ENCODE measurements at regions not wholly inside any gene's neighbourhood (a gene's known extent, or its start where the extent isn't known, plus 50 kb on each side); places are given as distances from the start of the nearest gene placed in this dataset.

GRCh38 chr4:12979797-12980196 lies 504.3 kb downstream of the RAB28 start:
- no peak for DNase-seq (ENCODE audit: low read depth in 2 of 2)
- TF ChIP-seq CTCF (IDR thresholded peaks at IDR 0.05; ENCODE audit: low read depth, low read length) = no peak

GRCh38 chr4:12978310-12978709 lies 505.8 kb downstream of the RAB28 start:
- H3K4me3 ChIP-seq (replicated peaks in 1 of 2; ENCODE audit: low read depth in 2 of 2, low read length in 2 of 2) = no peak overlapping the region
- TF ChIP-seq CTCF (IDR thresholded peaks at IDR 0.05; ENCODE audit: low read depth, low read length) = no peak
- DNase-seq (ENCODE audit: low read depth in 2 of 2) = no peak

More at GRCh38 chr4:12979797-12980196, 504.3 kb downstream of the RAB28 start:
- H3K4me3 ChIP-seq (replicated peaks in 1 of 2; ENCODE audit: low read depth in 2 of 2, low read length in 2 of 2) = no peak overlapping the region

GRCh38 chr4:12975511-12975910 lies 508.6 kb downstream of the RAB28 start:
- H3K4me3 ChIP-seq (replicated peaks in 1 of 2; ENCODE audit: low read depth in 2 of 2, low read length in 2 of 2) = no peak overlapping the region
- no peak for TF ChIP-seq CTCF (IDR thresholded peaks at IDR 0.05; ENCODE audit: low read depth, low read length)
- no peak for DNase-seq (ENCODE audit: low read depth in 2 of 2)

- no peak overlapping the region for H3K4me3 ChIP-seq (replicated peaks in 1 of 2; ENCODE audit: low read depth in 2 of 2, low read length in 2 of 2)
- no peak for DNase-seq (ENCODE audit: low read depth in 2 of 2)
- no peak for TF ChIP-seq CTCF (IDR thresholded peaks at IDR 0.05; ENCODE audit: low read depth, low read length)
These were observed 510.6 kb downstream of the RAB28 start for GRCh38 chr4:12973522-12973921.

GRCh38 chr4:12968345-12968744 lies 515.8 kb downstream of the RAB28 start:
- no peak for DNase-seq (ENCODE audit: low read depth in 2 of 2)
- TF ChIP-seq CTCF (IDR thresholded peaks at IDR 0.05; ENCODE audit: low read depth, low read length) = no peak
- H3K4me3 ChIP-seq (replicated peaks in 1 of 2; ENCODE audit: low read depth in 2 of 2, low read length in 2 of 2) = no peak overlapping the region

- TF ChIP-seq CTCF (IDR thresholded peaks at IDR 0.05; ENCODE audit: low read depth, low read length) = no peak
- no peak overlapping the region for H3K4me3 ChIP-seq (replicated peaks in 1 of 2; ENCODE audit: low read depth in 2 of 2, low read length in 2 of 2)
- no peak for DNase-seq (ENCODE audit: low read depth in 2 of 2)
These were observed 517.4 kb downstream of the RAB28 start for GRCh38 chr4:12966726-12967125.

- TF ChIP-seq CTCF (IDR thresholded peaks at IDR 0.05; ENCODE audit: low read depth, low read length) = no peak
- no peak overlapping the region for H3K4me3 ChIP-seq (replicated peaks in 1 of 2; ENCODE audit: low read depth in 2 of 2, low read length in 2 of 2)
These were observed 518.8 kb downstream of the RAB28 start for GRCh38 chr4:12965334-12965733.

More at GRCh38 chr4:12965334-12965733, 518.8 kb downstream of the RAB28 start:
- DNase-seq (ENCODE audit: low read depth in 2 of 2) = no peak

All from cardiac fibroblast (primary cell).